Smooth muscle cell (in vitro differentiated cells): ENCODE measurements at regions not wholly inside any gene's neighbourhood (a gene's known extent, or its start where the extent isn't known, plus 50 kb on each side); places are given as distances from the start of the nearest gene placed in this dataset.

ENCODE experiments used
- DNase-seq: peaks from one replicate; lab custom pipeline; 2025; ENCODE audit not compliant: unreplicated experiment; lab: John Stamatoyannopoulos, UW
- H2AFZ ChIP-seq: fragments of 200-600 bp; sonication (generic); 2 replicates; pipeline ENCODE4 v1.6.0; 2016; ENCODE audit warnings: antibody characterized with exemption, low read depth, mild to moderate bottlenecking
- H3F3A ChIP-seq: fragments of 200-600 bp; sonication (generic); 2 replicates; pipeline ENCODE4 v1.6.0; 2017; ENCODE audit warnings: antibody characterized with exemption, low read depth
- H3K27ac ChIP-seq: fragments of 200-600 bp; sonication (generic); 2 replicates; pipeline ENCODE4 v1.5.1; 2016; ENCODE audit warnings: low read depth, mild to moderate bottlenecking
- H3K27me3 ChIP-seq: fragments of 200-600 bp; sonication (generic); 2 replicates; pipeline ENCODE4 v1.6.1; 2016; ENCODE audit warnings: low read depth, mild to moderate bottlenecking
- H3K36me3 ChIP-seq: fragments of 200-600 bp; sonication (generic); 2 replicates; pipeline ENCODE4 v1.5.1; 2016; ENCODE audit warnings: low read depth
- H3K4me1 ChIP-seq: fragments of 200-600 bp; sonication (generic); 2 replicates; pipeline ENCODE4 v1.5.1; 2016; ENCODE audit warnings: low read depth
- H3K4me2 ChIP-seq: fragments of 200-600 bp; sonication (generic); 2 replicates; pipeline ENCODE4 v1.6.0; 2016; ENCODE audit warnings: mild to moderate bottlenecking
- H3K4me3 ChIP-seq: fragments of 200-600 bp; sonication (generic); 2 replicates; pipeline ENCODE4 v1.5.1; 2016; ENCODE audit warnings: mild to moderate bottlenecking
- H3K79me2 ChIP-seq: fragments of 200-600 bp; sonication (generic); 2 replicates; pipeline ENCODE4 v1.6.0; 2016; ENCODE audit warnings: low read depth, mild to moderate bottlenecking
- H3K9ac ChIP-seq: fragments of 200-600 bp; sonication (generic); 2 replicates; pipeline ENCODE4 v1.6.0; 2016; ENCODE audit warnings: low read depth
- H3K9me3 ChIP-seq: fragments of 200-600 bp; sonication (generic); replicated peaks from 2 replicates; pipeline ENCODE4 v1.5.1; 2016; ENCODE audit warnings: low read depth
- H4K20me1 ChIP-seq: fragments of 200-600 bp; sonication (generic); 2 replicates; pipeline ENCODE4 v1.6.0; 2016; ENCODE audit warnings: low read depth
- WGBS: methylation state at CpG from one replicate; pipeline ENCODE4 v1.1.7; 2016; ENCODE audit warnings: low lambda C conversion rate; 5-methylcytosine and 5-hydroxymethylcytosine counted together
- TF ChIP-seq, protein P1 (sequence below): fragments of 200-600 bp; sonication (generic); IDR thresholded peaks from 2 replicates; pipeline ENCODE4 v1.5.1; 2017; ENCODE audit warnings: borderline replicate concordance, mild to moderate bottlenecking, antibody characterized with exemption; ENCODE audit not compliant: insufficient read depth, poor library complexity, severe bottlenecking

DNA sequence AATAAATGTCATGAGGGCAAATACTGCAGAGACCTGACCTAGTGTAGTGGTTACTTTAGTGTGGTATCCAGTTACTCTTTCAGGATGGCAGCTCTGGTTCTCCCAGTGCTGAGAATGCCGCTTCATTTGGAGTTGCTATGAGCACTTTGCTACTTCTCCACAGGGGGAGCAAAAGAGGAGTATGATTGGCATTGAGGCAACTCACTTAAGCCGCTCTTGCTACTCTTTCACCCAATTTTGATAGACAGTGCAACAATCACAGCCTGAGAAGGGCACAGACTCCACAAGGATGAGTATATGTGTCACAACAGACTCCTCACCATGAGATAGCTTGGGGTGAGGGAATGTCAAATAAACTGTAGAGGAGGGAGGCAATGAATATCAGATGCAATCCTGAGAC is 81.2 kb downstream of the NPY1R start:
- Histone ChIP-seq H3K4me2 (no peak overlapping the region), H3K79me2 (no peaks in the 10 kb centered on the region), H3K36me3 (no peaks in the 10 kb centered on the region), H3K27ac (no peak overlapping the region), H3F3A (no peaks in the 10 kb centered on the region), H3K9ac (no peak overlapping the region), H4K20me1 (no peaks in the 10 kb centered on the region), H3K4me1 (no peaks in the 10 kb centered on the region), H3K4me3 (no peak overlapping the region), H2AFZ (no peak overlapping the region), H3K27me3 (no peaks in the 10 kb centered on the region), H3K9me3 (no peaks in the 10 kb centered on the region)
- 79% methylated on average over 2 of the region's 2 CpGs for WGBS
- TF ChIP-seq, protein P1, sequence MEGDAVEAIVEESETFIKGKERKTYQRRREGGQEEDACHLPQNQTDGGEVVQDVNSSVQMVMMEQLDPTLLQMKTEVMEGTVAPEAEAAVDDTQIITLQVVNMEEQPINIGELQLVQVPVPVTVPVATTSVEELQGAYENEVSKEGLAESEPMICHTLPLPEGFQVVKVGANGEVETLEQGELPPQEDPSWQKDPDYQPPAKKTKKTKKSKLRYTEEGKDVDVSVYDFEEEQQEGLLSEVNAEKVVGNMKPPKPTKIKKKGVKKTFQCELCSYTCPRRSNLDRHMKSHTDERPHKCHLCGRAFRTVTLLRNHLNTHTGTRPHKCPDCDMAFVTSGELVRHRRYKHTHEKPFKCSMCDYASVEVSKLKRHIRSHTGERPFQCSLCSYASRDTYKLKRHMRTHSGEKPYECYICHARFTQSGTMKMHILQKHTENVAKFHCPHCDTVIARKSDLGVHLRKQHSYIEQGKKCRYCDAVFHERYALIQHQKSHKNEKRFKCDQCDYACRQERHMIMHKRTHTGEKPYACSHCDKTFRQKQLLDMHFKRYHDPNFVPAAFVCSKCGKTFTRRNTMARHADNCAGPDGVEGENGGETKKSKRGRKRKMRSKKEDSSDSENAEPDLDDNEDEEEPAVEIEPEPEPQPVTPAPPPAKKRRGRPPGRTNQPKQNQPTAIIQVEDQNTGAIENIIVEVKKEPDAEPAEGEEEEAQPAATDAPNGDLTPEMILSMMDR = no peak
- no peak for DNase-seq

DNA sequence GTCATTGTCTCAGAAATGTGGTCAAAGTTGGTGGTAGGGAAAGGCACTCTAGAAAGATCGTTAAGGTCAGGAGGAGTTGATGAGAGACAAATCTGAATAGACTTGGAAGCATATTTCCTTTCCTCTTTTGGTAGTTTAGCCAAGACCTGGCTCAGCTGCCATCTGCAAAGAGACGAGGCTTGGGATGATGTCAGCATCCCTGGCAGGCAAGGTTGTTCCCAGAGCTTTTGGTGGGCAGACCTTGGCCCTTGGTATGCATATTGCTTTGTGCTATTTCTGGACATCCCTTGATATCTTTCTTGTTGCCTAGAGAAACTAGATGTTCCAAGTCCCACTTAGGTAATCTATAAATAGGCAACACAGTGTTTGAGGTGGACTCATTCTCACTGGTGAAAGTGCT is 82.4 kb upstream of the NAF1 start:
- Histone ChIP-seq H3K9me3 (no peaks in the 10 kb centered on the region), H4K20me1 (no peaks in the 10 kb centered on the region), H2AFZ (no peak overlapping the region), H3K4me3 (no peak overlapping the region), H3K4me2 (no peak overlapping the region), H3K79me2 (no peaks in the 10 kb centered on the region), H3K4me1 (no peaks in the 10 kb centered on the region), H3K36me3 (no peaks in the 10 kb centered on the region), H3K27ac (no peak overlapping the region), H3K9ac (no peak overlapping the region), H3F3A (no peaks in the 10 kb centered on the region), H3K27me3 (no peaks in the 10 kb centered on the region)
- WGBS = 96% methylated on average over 2 of the region's 2 CpGs
- no peak for DNase-seq
- TF ChIP-seq, protein P1 = no peak

DNA sequence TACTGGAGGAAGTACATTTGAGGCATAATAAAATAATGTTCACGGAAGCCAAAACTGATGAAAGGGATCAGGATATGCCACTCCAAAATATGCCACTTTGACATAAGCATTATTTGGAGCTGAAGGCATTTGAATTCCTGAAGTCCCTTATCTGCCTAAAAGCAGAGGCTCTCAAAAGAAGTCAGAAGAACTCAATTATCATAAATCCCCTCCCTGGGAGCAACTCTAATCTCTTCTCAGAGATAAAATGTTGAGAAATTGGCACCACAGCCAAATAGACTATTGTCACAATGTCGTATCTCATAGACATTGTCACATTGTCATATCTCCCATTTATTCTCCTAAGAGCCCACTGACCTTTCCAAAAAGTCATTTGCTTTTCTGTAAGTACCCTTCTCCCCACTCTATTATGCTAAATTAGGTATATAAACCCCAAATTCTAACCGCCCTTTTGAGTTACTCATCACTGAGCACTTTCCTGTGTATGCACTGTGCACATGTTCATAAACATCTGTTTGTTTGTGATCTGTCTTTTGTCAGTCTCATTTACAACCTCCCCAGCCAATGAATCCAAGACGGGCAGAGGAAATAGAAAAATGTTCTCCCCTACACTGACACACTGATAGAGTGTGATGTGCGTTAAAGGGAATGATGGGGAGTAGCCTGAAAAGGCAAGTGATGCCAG is 78.5 kb upstream of the NAF1 start:
- WGBS = 22% methylated on average over 5 of the region's 5 CpGs

More for the DNA sequence above, 78.5 kb upstream of the NAF1 start:
- Histone ChIP-seq H3K36me3 (no peaks in the 10 kb centered on the region), H3K4me3 (no peak overlapping the region), H2AFZ (no peak overlapping the region), H4K20me1 (no peaks in the 10 kb centered on the region), H3K4me2 (no peak overlapping the region), H3K4me1 (no peaks in the 10 kb centered on the region), H3F3A (no peaks in the 10 kb centered on the region), H3K27ac (no peak overlapping the region), H3K27me3 (no peaks in the 10 kb centered on the region), H3K9ac (no peak overlapping the region), H3K79me2 (no peaks in the 10 kb centered on the region), H3K9me3 (no peaks in the 10 kb centered on the region)
- TF ChIP-seq, protein P1 = no peak
- DNase-seq = no peak
